Endodermal cell (in vitro differentiated cells): ENCODE measurements at regions not wholly inside any gene's neighbourhood (a gene's known extent, or its start where the extent isn't known, plus 50 kb on each side); places are given as distances from the start of the nearest gene placed in this dataset.

Source experiments
- DNase-seq: peaks from one replicate; pipeline ENCODE4 v3.0.0-alpha.2; 2017
- H3K27ac ChIP-seq: 2 replicates; pipeline ENCODE4 v1.5.1; 2013; ENCODE audit warnings: mild to moderate bottlenecking, low read depth, low read length, moderate library complexity
- H3K27me3 ChIP-seq: 2 replicates; pipeline ENCODE4 v1.6.1; 2013; ENCODE audit warnings: mild to moderate bottlenecking, low read length, moderate library complexity; ENCODE audit not compliant: insufficient read depth, control insufficient read depth, poor library complexity, severe bottlenecking
- H3K36me3 ChIP-seq: 2 replicates; pipeline ENCODE4 v1.7.0; 2013; ENCODE audit warnings: mild to moderate bottlenecking, low read length, moderate library complexity; ENCODE audit not compliant: control insufficient read depth, insufficient read depth
- H3K4me1 ChIP-seq: one replicate; pipeline ENCODE4 v1.7.0; 2013; ENCODE audit warnings: low read length; ENCODE audit not compliant: control insufficient read depth, insufficient read depth
- H3K4me3 ChIP-seq: 2 replicates; pipeline ENCODE4 v1.5.1; 2013; ENCODE audit warnings: mild to moderate bottlenecking, low read length, moderate library complexity
- H3K9ac ChIP-seq: 2 replicates; pipeline ENCODE4 v1.6.1; 2013; ENCODE audit warnings: mild to moderate bottlenecking, low read length, moderate library complexity; ENCODE audit not compliant: poor library complexity, severe bottlenecking; ENCODE audit errors: extremely low read depth
- H3K9me3 ChIP-seq: 2 replicates; pipeline ENCODE4 v1.6.1; 2013; ENCODE audit warnings: mild to moderate bottlenecking, low read length, moderate library complexity; ENCODE audit not compliant: control insufficient read depth
- H3K27ac Mint-ChIP-seq: 2 replicates; pipeline ENCODE4 v1.8.0; 2020; ENCODE audit warnings: mixed read lengths
- H3K27me3 Mint-ChIP-seq: 2 replicates; pipeline ENCODE4 v1.8.0; 2021; ENCODE audit warnings: mild to moderate bottlenecking, mixed read lengths; ENCODE audit not compliant: insufficient read depth
- H3K36me3 Mint-ChIP-seq: 2 replicates; pipeline ENCODE4 v1.8.0; 2020; ENCODE audit warnings: low read depth, mixed read lengths
- H3K4me1 Mint-ChIP-seq: 2 replicates; pipeline ENCODE4 v1.8.0; 2020; ENCODE audit warnings: mixed read lengths
- H3K4me3 Mint-ChIP-seq: 2 replicates; pipeline ENCODE4 v1.8.0; 2020; ENCODE audit warnings: mild to moderate bottlenecking, moderate library complexity, mixed read lengths
- H3K9me3 Mint-ChIP-seq: 2 replicates; pipeline ENCODE4 v1.8.0; 2020; ENCODE audit warnings: mild to moderate bottlenecking, mixed read lengths
- CTCF ChIP-seq: fragments of 200-600 bp; sonication (generic); conservative IDR thresholded peaks from 2 replicates; pipeline ENCODE4 v1.5.0; 2021; ENCODE audit warnings: antibody characterized with exemption, mild to moderate bottlenecking
- WGBS, 2 experiments: methylation state at CpG; one replicate each; pipeline versions ENCODE4 v1.1.5 to v1.1.7; 2013; ENCODE audit warnings: missing lambda C conversion rate in 2 of 2, mixed read lengths in 1 of 2; ENCODE audit not compliant: insufficient coverage in 1 of 2, insufficient read length in 1 of 2; 5-methylcytosine and 5-hydroxymethylcytosine counted together

- Histone ChIP-seq H3K9me3 (no peaks in the 10 kb centered on the region), H3K4me1 (no peaks in the 10 kb centered on the region), H3K27ac (no peak overlapping the region), H3K9ac (no peak overlapping the region), H3K27me3 (no peaks in the 10 kb centered on the region), H3K36me3 (no peaks in the 10 kb centered on the region), H3K4me3 (no peak overlapping the region)
- DNase-seq = no peak
- H3K27me3 Mint-ChIP-seq = no peaks in the 10 kb centered on the region
- H3K27ac Mint-ChIP-seq = no peak overlapping the region
- peaks cover 13% of the 10 kb centered on the region for H3K4me1 Mint-ChIP-seq
- H3K36me3 Mint-ChIP-seq = no peaks in the 10 kb centered on the region
- H3K9me3 Mint-ChIP-seq = no peaks in the 10 kb centered on the region
- no peak for TF ChIP-seq CTCF
- H3K4me3 Mint-ChIP-seq = no peak overlapping the region
Measured at GRCh38 chr4:126369076-126369475, 1054.3 kb downstream of the FAT4 start.

- Histone ChIP-seq H3K9ac (no peak overlapping the region), H3K27me3 (no peaks in the 10 kb centered on the region), H3K4me3 (no peak overlapping the region), H3K36me3 (no peaks in the 10 kb centered on the region), H3K4me1 (no peaks in the 10 kb centered on the region), H3K9me3 (no peaks in the 10 kb centered on the region), H3K27ac (no peak overlapping the region)
- peaks cover 6% of the 10 kb centered on the region for H3K4me1 Mint-ChIP-seq
- H3K36me3 Mint-ChIP-seq = no peaks in the 10 kb centered on the region
- no peaks in the 10 kb centered on the region for H3K9me3 Mint-ChIP-seq
- no peak for TF ChIP-seq CTCF
- no peak overlapping the region for H3K4me3 Mint-ChIP-seq
- 88 to 97% methylated on average over 1 to 2 of the region's 2 CpGs for WGBS, 2 experiments
- H3K27me3 Mint-ChIP-seq = no peaks in the 10 kb centered on the region
- no peak overlapping the region for H3K27ac Mint-ChIP-seq
- DNase-seq = no peak
Measured at GRCh38 chr4:126372634-126373033, 1057.9 kb downstream of the FAT4 start.

- Histone ChIP-seq H3K4me1 (no peaks in the 10 kb centered on the region), H3K9me3 (no peaks in the 10 kb centered on the region), H3K9ac (no peak overlapping the region), H3K27me3 (no peaks in the 10 kb centered on the region), H3K36me3 (no peaks in the 10 kb centered on the region), H3K4me3 (no peak overlapping the region), H3K27ac (no peak overlapping the region)
- WGBS, 2 experiments = 91 to 100% methylated on average over 1 of the region's 2 CpGs
- no peaks in the 10 kb centered on the region for H3K36me3 Mint-ChIP-seq
- no peak overlapping the region for H3K4me3 Mint-ChIP-seq
- peaks cover 6% of the 10 kb centered on the region for H3K4me1 Mint-ChIP-seq
- TF ChIP-seq CTCF = no peak
- H3K9me3 Mint-ChIP-seq = no peaks in the 10 kb centered on the region
- no peaks in the 10 kb centered on the region for H3K27me3 Mint-ChIP-seq
- no peak overlapping the region for H3K27ac Mint-ChIP-seq
- no peak for DNase-seq
Measured at GRCh38 chr4:126375462-126376054, 1060.8 kb downstream of the FAT4 start.
